K562 (cell line): ENCODE measurements at regions not wholly inside any gene's neighbourhood (a gene's known extent, or its start where the extent isn't known, plus 50 kb on each side); places are given as distances from the start of the nearest gene placed in this dataset.
A peak's percentile ranks its signal among the peaks of the same experiment; 100 is the strongest.

ENCODE experiments used
- ATAC-seq: fragments of 200-7000 bp; cut with Tn5 transposase; 3 replicates; pipeline ENCODE4 v1.9.1; 2020; ENCODE audit warnings: moderate library complexity
- BruUV-seq: library from RNA; stranded (reverse); fragments of 400-500 nt; replicated peaks from 2 replicates; lab custom pipeline; 2021; lab: Mats Ljungman, UMichigan
- CTCF ChIA-PET: fragments of 300-600 bp; formaldehyde crosslinking; extraction: SDS; loops from one replicate; lab custom pipeline; 2021; ENCODE audit warnings: low intra/inter-chr PET ratio; lab: Yijun Ruan, JAX
- POLR2A ChIA-PET: fragments of 300-600, 350-650 bp; sonication (Branson Sonifier 250); formaldehyde crosslinking; extraction: SDS; loops from one replicate; lab custom pipeline; 2021; ENCODE audit warnings: antibody characterized with exemption, inconsistent platforms; lab: Yijun Ruan, JAX
- DNase-seq, 4 experiments: peaks; one replicate each; pipeline versions ENCODE4 v3.0.0 to v3.0.0-alpha.2; 2011 to 2018; ENCODE audit warnings: low spot score in 3 of 4, mixed read lengths in 3 of 4; ENCODE audit errors: extremely low read depth in 1 of 4
- FAIRE-seq: peaks from 2 replicates; lab custom pipeline; 2011; peaks lifted over from hg19 to GRCh38; lab: Jason Lieb, UNC
- H2AFZ ChIP-seq: 2 replicates; pipeline ENCODE4 v1.6.0; 2011; ENCODE audit warnings: low read depth, low read length, control low read depth, inconsistent platforms
- H3K27ac ChIP-seq: fragments of 200-600 bp; 3 replicates; pipeline ENCODE4 v1.8.0; 2011; ENCODE audit warnings: low read depth, mild to moderate bottlenecking, control low read depth, inconsistent platforms, low read length, moderate library complexity, mixed read lengths; ENCODE audit errors: extremely low read depth
- H3K27me3 ChIP-seq, 2 experiments: fragments of 300-600 bp in 1 of 2; 2 replicates in 1 of 2; 3 replicates in 1 of 2; pipeline versions ENCODE4 v1.6.0 to v1.8.0; 2011; ENCODE audit warnings: inconsistent platforms in 2 of 2, low read length in 2 of 2, mild to moderate bottlenecking in 1 of 2, mixed read lengths in 1 of 2, moderate library complexity in 1 of 2; ENCODE audit not compliant: control insufficient read depth in 2 of 2, insufficient read depth in 2 of 2
- H3K36me3 ChIP-seq: fragments of 300-600 bp; 3 replicates; pipeline ENCODE4 v1.8.0; 2011; ENCODE audit warnings: mild to moderate bottlenecking, low read length, inconsistent platforms; ENCODE audit not compliant: control insufficient read depth, insufficient read depth
- H3K4me1 ChIP-seq, 2 experiments: fragments of 200-600 bp in 1 of 2; replicated peaks in 1 of 2; 2 replicates in 1 of 2; 3 replicates in 1 of 2; pipeline versions ENCODE4 v1.5.1 to v1.8.0; 2011; ENCODE audit warnings: inconsistent platforms in 2 of 2, low read length in 2 of 2, mild to moderate bottlenecking in 1 of 2, mixed read lengths in 1 of 2, moderate library complexity in 1 of 2; ENCODE audit not compliant: control insufficient read depth in 2 of 2, insufficient read depth in 2 of 2
- H3K4me2 ChIP-seq: 2 replicates; pipeline ENCODE4 v1.6.1; 2011; ENCODE audit warnings: low read length, control low read depth, inconsistent platforms, mixed read lengths; ENCODE audit not compliant: insufficient read depth
- H3K4me3 ChIP-seq: fragments of 200-600 bp; sonication (generic), shearing (Covaris generic); 2 replicates; pipeline ENCODE4 v1.5.1; 2016; ENCODE audit warnings: control low read depth, inconsistent platforms
- H3K79me2 ChIP-seq: fragments of 200-600 bp; 3 replicates; pipeline ENCODE4 v1.8.0; 2011; ENCODE audit warnings: low read length, inconsistent platforms; ENCODE audit not compliant: control insufficient read depth, insufficient read depth
- H3K9ac ChIP-seq, 2 experiments: 2 replicates each; pipeline versions ENCODE4 v1.6.0 to v1.6.1; 2011; ENCODE audit warnings: low read depth in 2 of 2, low read length in 2 of 2, control low read depth in 1 of 2, inconsistent platforms in 1 of 2, mild to moderate bottlenecking in 1 of 2, mixed read lengths in 1 of 2; ENCODE audit not compliant: insufficient read depth in 1 of 2
- H3K9me1 ChIP-seq: one replicate; pipeline ENCODE4 v1.6.0; 2011; ENCODE audit warnings: inconsistent platforms, mild to moderate bottlenecking, low read length, moderate library complexity; ENCODE audit not compliant: control insufficient read depth, insufficient read depth
- H3K9me3 ChIP-seq: replicated peaks from 2 replicates; pipeline ENCODE4 v1.5.1; 2011; ENCODE audit warnings: low read depth, low read length, inconsistent platforms; ENCODE audit not compliant: control insufficient read depth, insufficient read depth
- H4K20me1 ChIP-seq: replicated peaks from 2 replicates; pipeline ENCODE4 v1.6.1; 2011; ENCODE audit warnings: low read length, inconsistent platforms, mixed read lengths; ENCODE audit not compliant: control insufficient read depth, insufficient read depth
- C11orf30 ChIP-seq: fragments of 450-650 bp; IDR thresholded peaks from 2 replicates; pipeline ENCODE4 v1.6.1; 2016; ENCODE audit warnings: low read depth, mild to moderate bottlenecking
- CLOCK ChIP-seq: fragments of 250-450 bp; sonication (Bioruptor Pico); IDR thresholded peaks from 2 replicates; pipeline ENCODE4 v1.4.0; 2020; ENCODE audit warnings: mild to moderate bottlenecking, moderate library complexity, borderline replicate concordance
- EP400 ChIP-seq: fragments of 450-650 bp; IDR thresholded peaks from 2 replicates; pipeline ENCODE4 v1.6.1; 2017; ENCODE audit warnings: antibody characterized with exemption, mild to moderate bottlenecking, moderate library complexity
- NR0B1 ChIP-seq: fragments of 450-650 bp; IDR thresholded peaks from one replicate; pipeline ENCODE4 v1.6.1; 2018; ENCODE audit warnings: mild to moderate bottlenecking, moderate library complexity; ENCODE audit not compliant: partially characterized antibody
- ZHX1 ChIP-seq: fragments of 150-350 bp; conservative IDR thresholded peaks from 2 replicates; pipeline ENCODE4 v1.6.1; 2014; ENCODE audit warnings: low read length
- ZNF316 ChIP-seq: fragments of 450-650 bp; IDR thresholded peaks from 2 replicates; pipeline ENCODE4 v1.6.1; 2016
- WGBS: fragments of 100-300 bp; shearing (Covaris generic); methylation state at CpG from one replicate; pipeline ENCODE4 v1.1.6; 2016; ENCODE audit warnings: low coverage, mixed read lengths; ENCODE audit not compliant: insufficient coverage; ENCODE audit errors: missing lambda C conversion rate; 5-methylcytosine and 5-hydroxymethylcytosine counted together
- in situ Hi-C: fragments of 300-500 bp; cut with MboI; formaldehyde crosslinking; loops from 4 replicates; pipeline ENCODE4 v1.15.0; 2018; ENCODE audit warnings: inconsistent platforms, mixed read lengths
- intact Hi-C: fragments of 100-400 bp; cut with micrococcal nuclease; formaldehyde crosslinking; loops from 2 replicates; pipeline ENCODE4 v1.14.2; 2022

- no peak for FAIRE-seq
- no peak for ATAC-seq
These were observed 1634.9 kb upstream of the NUDT12 start for GRCh38 chr5:105197531-105197930.

More at GRCh38 chr5:105197531-105197930, 1634.9 kb upstream of the NUDT12 start:
- TF ChIP-seq EP400 (no peak), ZHX1 (no peak), ZNF316 (peak; percentile 65), NR0B1 (no peak), C11orf30 (peak; percentile 25; the same call in 1 of the 2 replicates), CLOCK (CRISPR knock-in tag) (no peak)
- H3K36me3 ChIP-seq = no peaks in the 10 kb centered on the region
- intact Hi-C loops = no loop called here
- in situ Hi-C loops = no loop called here
- 69% methylated on average over 3 of the region's 3 CpGs for WGBS
- BruUV-seq = no TSS peak
- H3K9me1 ChIP-seq = no peaks in the 10 kb centered on the region
- POLR2A ChIA-PET = no interaction called here
- CTCF ChIA-PET = no interaction called here
- H2AFZ ChIP-seq = no peak overlapping the region
- H3K79me2 ChIP-seq = no peaks in the 10 kb centered on the region
- no peak overlapping the region for H3K27ac ChIP-seq
- no peaks in the 10 kb centered on the region for H3K9me3 ChIP-seq
- no peak overlapping the region for H3K4me3 ChIP-seq
- H3K9ac ChIP-seq = no peak overlapping the region
- DNase-seq = no peak
- H3K4me2 ChIP-seq = no peak overlapping the region
- H4K20me1 ChIP-seq = no peaks in the 10 kb centered on the region
- no peaks in the 10 kb centered on the region for H3K27me3 ChIP-seq
- H3K4me1 ChIP-seq = no peaks in the 10 kb centered on the region
